H4 (cell line): ENCODE measurements at regions not wholly inside any gene's neighbourhood (a gene's known extent, or its start where the extent isn't known, plus 50 kb on each side); places are given as distances from the start of the nearest gene placed in this dataset.
"Not testable (repeated sequence)": the region's sequence is repeated elsewhere in the genome, so short reads cannot be mapped to it uniquely, and the experiment has no call there.

Source experiments
- DNase-seq: peaks from one replicate; pipeline ENCODE4 v3.0.0-alpha.2; 2015; ENCODE audit warnings: low spot score

- no peak for DNase-seq
Observed at GRCh38 chr6:81564470-81565068, 187.9 kb downstream of the TENT5A start.

DNA sequence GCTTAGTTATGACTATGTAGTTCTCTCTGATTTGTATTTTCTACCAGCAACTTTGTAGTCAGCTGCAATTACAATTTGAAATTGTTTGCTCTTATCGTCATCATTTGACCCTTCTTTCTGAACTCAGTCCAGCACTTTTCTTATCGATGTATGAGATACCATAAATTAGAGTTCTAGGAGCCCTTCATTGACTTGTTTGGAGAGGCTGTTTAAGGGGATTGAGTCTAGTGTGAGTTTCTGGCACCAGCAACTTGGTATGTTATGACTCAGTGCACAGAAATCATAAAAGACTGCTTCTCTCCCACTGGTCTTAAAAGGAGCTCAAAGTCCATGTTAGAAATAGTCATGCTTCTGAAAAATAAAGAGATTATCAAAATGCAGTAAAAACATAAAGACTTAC lies 190.3 kb downstream of the TENT5A start:
- DNase-seq, result no peak

- DNase-seq, result no peak
Observed at GRCh38 chr6:81561731-81562130, 190.8 kb downstream of the TENT5A start.

GRCh38 chr6:81561071-81561564 lies 191.4 kb downstream of the TENT5A start:
- DNase-seq, result no peak

GRCh38 chr6:81557811-81558210 lies 194.7 kb downstream of the TENT5A start:
- no peak for DNase-seq

DNA sequence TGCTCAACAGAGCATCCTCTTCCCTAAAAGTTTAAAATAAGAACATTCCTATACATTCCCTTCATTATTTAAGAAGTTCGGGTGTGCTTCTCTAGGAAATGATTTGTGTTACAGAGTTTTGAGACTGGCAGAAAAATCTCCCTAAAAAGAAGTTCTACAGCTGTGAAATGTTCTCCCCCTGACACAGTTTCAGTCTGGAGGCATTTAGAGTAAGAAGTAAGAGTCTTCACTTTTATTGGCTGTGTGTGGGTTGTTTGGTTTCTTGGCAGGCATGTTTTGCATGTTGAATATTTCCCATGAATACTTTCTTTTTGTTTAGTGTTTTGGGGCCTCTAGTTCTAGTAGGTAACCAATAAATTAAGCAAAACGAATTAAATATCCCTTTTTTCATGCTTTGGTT lies 195.9 kb downstream of the TENT5A start:
- DNase-seq, result no peak

GRCh38 chr6:81553216-81553615 lies 199.3 kb downstream of the TENT5A start:
- DNase-seq, result no peak

DNA sequence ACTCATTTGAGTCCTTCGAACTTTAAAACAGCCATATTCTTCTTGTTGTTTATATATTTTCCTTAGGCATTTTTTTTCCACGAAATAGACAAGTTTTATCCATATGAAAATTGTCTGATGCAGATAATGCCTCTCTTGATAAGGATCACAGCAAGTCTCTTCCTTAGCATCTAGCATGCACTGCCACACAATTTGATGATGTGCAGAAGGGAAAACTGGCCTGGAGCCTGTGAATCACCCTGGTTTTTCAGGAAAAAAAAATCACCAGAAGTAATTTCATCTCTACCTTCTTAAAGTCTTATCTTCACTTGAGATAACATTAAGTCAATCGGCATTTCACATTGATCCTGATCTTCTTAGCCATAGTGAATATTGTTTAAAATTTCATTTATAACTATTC lies 199.8 kb downstream of the TENT5A start:
- DNase-seq, result no peak

GRCh38 chr6:81547149-81547548 lies 205.3 kb downstream of the TENT5A start:
- no peak for DNase-seq

DNA sequence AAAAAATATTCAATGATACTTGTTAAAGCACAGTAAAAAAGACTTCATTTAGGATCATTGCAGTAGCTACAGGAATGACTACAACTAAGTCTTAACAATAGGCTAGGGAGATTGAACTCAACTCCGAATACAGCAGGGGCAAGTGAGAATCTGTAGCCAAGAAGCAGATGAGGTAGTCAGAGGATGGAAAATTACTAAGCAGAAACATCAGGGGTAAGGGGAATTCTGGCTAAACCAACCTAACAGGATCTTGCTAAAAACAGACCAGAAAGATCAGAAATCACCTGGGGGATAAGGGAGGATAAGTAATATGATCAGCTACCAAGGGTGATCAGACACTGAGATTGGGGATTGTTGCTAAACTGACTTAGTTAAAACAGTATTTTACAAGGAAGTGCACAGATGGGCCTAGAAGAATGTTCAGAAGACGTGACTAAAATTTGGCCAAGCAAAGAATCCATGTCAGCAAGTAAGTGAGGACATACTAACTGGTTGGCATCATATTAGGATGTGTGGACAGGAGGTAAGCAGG lies 217.5 kb downstream of the TENT5A start:
- DNase-seq, result no peak

- no peak for DNase-seq
Observed at GRCh38 chr6:81531869-81532561, 220.5 kb downstream of the TENT5A start.

DNA sequence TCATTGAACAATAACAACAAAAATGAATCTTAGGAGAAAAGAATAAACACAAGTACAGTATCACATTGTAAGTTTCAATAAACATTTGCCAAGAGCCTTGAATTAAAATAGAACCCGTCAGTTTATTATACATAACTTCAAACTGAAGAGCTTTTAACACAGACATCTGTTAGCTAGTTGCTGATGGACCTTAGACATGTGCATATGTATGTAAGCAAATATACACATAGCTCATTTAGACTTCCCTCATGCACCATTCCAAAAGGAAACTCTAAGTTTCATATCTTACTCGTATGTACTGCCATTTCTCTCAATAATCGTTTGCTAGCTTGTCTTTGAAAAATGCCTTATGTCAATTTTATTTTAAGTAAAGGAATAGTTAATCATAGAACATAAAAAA lies 235.0 kb downstream of the TENT5A start:
- DNase-seq, result no peak

DNA sequence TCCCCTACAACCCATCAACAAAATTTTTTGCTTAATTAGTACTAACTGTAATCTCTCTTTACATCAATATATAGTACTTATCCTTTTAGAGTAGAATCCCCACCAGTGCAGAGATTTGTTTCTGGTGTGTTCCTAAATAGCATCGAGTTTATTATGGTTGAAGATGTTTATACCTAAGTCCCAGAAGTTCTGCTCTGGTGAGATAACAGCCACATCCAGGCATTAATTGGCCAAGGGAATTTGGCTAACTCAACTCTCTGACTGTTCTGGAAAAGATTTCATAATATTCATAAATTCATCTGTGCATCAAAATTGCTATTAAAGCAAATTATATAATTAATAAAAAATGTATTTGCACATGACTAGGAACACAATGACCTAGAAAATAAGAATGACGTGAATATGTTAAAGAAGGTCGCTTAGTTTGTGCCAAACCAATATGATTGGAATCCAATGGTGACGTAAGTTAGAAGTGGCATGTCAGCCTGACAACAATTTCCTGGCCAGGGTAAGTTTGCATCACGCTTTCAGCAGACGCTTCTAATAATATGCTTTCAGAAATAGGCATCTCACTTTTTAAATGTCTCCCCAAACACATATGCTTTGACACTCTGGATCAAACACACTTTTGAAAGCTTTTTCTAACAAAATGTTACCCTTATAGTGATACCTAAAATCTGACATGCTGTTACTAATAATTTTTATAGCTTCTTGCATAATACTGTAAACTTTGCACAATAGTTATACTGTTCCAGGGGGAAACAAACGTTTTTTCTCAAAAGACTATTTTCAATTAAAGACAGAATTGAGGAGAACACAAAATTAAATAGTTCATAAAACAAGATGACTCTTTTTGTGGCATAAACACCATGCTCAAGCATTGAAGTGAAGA lies 236.7 kb downstream of the TENT5A start:
- no peak for DNase-seq

DNA sequence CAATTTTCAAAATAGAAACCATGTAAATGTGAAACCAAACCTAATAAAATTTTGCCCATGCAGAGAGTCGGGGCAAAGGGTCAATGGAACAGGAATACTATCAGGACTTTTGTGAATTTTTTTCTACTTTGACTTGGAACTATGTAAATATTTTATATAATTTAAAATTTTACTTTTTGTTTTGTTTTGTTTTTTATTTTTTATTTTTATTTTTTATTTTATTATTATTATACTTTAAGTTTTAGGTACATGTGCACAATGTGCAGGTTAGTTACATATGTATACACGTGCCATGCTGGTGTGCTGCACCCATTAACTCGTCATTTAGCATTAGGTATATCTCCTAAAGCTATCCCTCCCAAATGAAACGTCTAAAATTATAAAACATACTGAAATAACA lies 238.3 kb downstream of the TENT5A start:
- not testable (repeated sequence) for DNase-seq

DNA sequence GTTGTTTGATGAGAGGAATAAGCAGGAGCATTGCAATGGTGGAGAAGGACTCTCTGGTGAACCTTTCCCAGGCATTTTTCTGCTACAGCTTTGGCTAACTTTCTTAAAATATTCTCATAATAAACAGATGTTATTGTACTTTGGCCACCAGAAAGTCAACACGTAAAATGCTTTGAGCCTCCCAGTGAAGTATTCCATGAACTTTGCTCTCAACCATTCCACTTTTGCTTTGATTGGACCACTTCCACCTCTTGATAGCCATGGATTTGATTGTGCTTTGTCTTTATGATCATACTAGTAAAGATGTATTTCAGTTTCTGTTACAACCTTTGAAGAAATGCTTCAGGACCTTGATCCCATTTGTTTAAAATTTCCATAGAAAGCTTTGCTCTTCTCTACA lies 241.1 kb downstream of the TENT5A start:
- DNase-seq, result no peak

DNA sequence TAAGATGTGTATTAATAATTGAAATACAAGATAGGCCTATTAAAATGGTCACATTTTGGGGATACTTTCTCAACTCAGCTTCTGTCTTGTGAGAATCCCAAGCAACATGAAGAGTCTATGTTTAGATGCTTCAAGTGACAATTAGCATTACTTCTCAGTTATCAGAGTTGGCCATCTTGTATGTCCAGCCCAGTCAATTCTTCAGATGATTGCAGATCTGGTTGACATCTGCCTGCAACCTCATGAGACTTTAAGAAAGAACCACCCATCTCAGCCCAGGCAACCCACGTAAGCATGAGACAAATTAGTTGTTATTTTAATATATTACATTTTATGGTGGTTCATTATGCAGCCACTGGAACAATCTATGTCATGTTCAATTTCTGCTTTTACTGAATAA lies 256.5 kb downstream of the TENT5A start:
- DNase-seq, result no peak

DNA sequence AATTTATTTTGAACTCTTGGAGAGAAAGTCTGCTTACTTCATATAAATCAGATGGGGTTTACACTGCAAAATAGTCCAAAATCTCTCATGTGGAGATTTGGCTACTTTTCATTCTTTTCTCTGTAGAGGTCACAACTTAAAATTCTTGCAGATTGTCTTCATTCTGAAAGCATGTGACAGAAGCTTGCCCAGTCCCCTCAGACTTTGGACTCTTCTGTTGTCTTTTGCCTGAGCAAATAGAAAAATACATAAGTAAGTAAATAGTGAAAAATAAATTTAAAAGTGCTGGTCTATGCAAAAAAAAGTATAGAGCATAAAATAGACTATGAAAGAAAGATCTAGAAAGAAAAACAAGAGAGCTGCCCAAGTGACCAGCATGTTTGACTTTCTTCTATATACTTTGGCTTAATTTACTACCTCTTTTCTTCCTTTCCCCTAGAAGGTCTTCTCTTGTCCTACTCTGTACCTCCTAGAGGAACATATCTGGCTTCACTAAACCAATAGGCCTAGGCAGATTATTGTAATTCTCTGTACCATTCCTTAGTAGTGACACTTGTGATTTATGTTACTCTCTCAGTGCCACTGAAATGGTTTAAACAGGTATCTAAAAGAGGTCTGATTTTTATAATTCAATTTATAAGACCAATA lies 260.9 kb downstream of the TENT5A start:
- no peak for DNase-seq

- DNase-seq, result peak; percentile 4
Observed at GRCh38 chr6:81487489-81487888, 265.0 kb downstream of the TENT5A start.

GRCh38 chr6:81486234-81486633 lies 266.2 kb downstream of the TENT5A start:
- no peak for DNase-seq

DNA sequence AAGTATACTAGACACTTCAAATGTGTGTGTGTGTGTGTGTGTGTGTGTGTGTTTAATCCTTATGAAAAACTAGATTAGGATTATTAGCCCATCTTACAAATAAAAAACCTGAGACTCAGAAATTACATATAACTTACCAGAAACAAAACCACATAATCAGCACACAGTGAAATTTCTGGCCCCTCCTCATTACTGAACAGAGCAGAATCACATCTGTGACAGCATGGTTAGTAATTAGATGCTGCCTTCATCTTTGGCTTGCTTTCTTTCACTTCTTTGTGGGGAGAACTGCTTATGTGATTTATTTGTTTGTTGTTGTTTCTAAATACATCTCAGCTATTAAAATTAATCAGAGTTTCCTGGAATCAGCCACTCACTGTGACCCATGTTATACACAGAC lies 267.1 kb downstream of the TENT5A start:
- no peak for DNase-seq

- DNase-seq, result no peak
Observed at GRCh38 chr6:81484251-81484650, 268.2 kb downstream of the TENT5A start.

DNA sequence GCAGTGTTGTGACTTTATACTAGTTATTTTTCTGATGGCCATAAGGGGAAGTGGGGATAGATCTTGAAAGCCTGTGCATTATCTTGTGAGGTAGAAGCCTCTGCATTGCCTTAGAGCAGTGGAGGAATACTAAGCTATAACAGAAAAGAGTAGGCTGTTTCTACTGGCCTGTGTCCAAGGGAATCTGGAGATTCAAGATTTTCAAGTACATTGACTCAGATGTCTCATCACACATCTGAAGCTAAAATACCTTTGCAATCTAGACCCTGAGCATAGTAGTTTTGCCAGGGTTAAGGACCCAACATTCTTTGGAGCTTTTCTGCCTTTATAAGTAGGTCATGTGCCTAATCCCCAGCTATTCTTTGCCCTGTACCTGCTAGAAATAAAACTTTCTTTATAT lies 272.3 kb downstream of the TENT5A start:
- DNase-seq, result no peak
